Ramos (cell line): ENCODE measurements at regions not wholly inside any gene's neighbourhood (a gene's known extent, or its start where the extent isn't known, plus 50 kb on each side); places are given as distances from the start of the nearest gene placed in this dataset.

Experiments used
- in situ Hi-C: fragments of 300-500 bp; cut with MboI; formaldehyde crosslinking; loops from one replicate; pipeline ENCODE4 v1.14.3; 2022; ENCODE audit warnings: low sequenced_read_pairs; ENCODE audit not compliant: unreplicated experiment

- in situ Hi-C loops = loop anchor here (5.0 to 25.0 kb wide), 6 partner anchors 762 to 1743 kb away; partner anchors contain the start of gene BTN3A2
These were observed 117.6 kb upstream of the PRSS16 start for GRCh38 chr6:27129917-27130316.

- in situ Hi-C loops = loop anchor here (5.0 to 25.0 kb wide), 6 partner anchors 761 to 1744 kb away; partner anchors contain the start of gene BTN3A2
These were observed 116.7 kb upstream of the PRSS16 start for GRCh38 chr6:27130668-27131428.

GRCh38 chr6:27132282-27132531 is 115.3 kb upstream of the PRSS16 start:
- in situ Hi-C loops = loop anchor here (5.0 to 25.0 kb wide), 6 partner anchors 760 to 1745 kb away; partner anchors contain the start of gene BTN3A2

GRCh38 chr6:27132532-27133280 is 114.8 kb upstream of the PRSS16 start:
- in situ Hi-C loops = loop anchor here (5.0 to 25.0 kb wide), 6 partner anchors 760 to 1745 kb away; partner anchors contain the start of gene BTN3A2

GRCh38 chr6:27133281-27134227 is 113.9 kb upstream of the PRSS16 start:
- in situ Hi-C loops = loop anchor here (5.0 to 25.0 kb wide), 6 partner anchors 759 to 1746 kb away; partner anchors contain the start of gene BTN3A2

GRCh38 chr6:27135087-27135657 is 112.3 kb upstream of the PRSS16 start:
- in situ Hi-C loops = loop anchor here (10.0 to 25.0 kb wide), 3 partner anchors 773 to 1748 kb away; partner anchors contain the start of gene BTN3A2

- in situ Hi-C loops = loop anchor here (10.0 to 25.0 kb wide), 3 partner anchors 774 to 1749 kb away; partner anchors contain the start of gene BTN3A2
These were observed 111.3 kb upstream of the PRSS16 start for GRCh38 chr6:27136077-27136644.

- in situ Hi-C loops = loop anchor here (10.0 to 25.0 kb wide), 3 partner anchors 775 to 1750 kb away; partner anchors contain the start of gene BTN3A2
These were observed 110.3 kb upstream of the PRSS16 start for GRCh38 chr6:27136978-27137814.

- in situ Hi-C loops = loop anchor here (10.0 to 25.0 kb wide), 3 partner anchors 776 to 1751 kb away; partner anchors contain the start of gene BTN3A2
These were observed 109.1 kb upstream of the PRSS16 start for GRCh38 chr6:27138406-27138805.

GRCh38 chr6:27138837-27139755 is 108.4 kb upstream of the PRSS16 start:
- in situ Hi-C loops = loop anchor here (10.0 to 25.0 kb wide), 3 partner anchors 777 to 1752 kb away; partner anchors contain the start of gene BTN3A2

- in situ Hi-C loops = loop anchor here (10.0 to 25.0 kb wide), 3 partner anchors 778 to 1753 kb away; partner anchors contain the start of gene BTN3A2
These were observed 107.5 kb upstream of the PRSS16 start for GRCh38 chr6:27139756-27140579.

GRCh38 chr6:27140999-27141528 is 106.4 kb upstream of the PRSS16 start:
- in situ Hi-C loops = loop anchor here (25.0 kb wide), 2 partner anchors 779 to 1754 kb away; partner anchors contain the start of gene BTN3A2

GRCh38 chr6:27141529-27142015 is 105.9 kb upstream of the PRSS16 start:
- in situ Hi-C loops = loop anchor here (25.0 kb wide), 2 partner anchors 779 to 1754 kb away; partner anchors contain the start of gene BTN3A2

- in situ Hi-C loops = loop anchor here (25.0 kb wide), 2 partner anchors 781 to 1756 kb away; partner anchors contain the start of gene BTN3A2
These were observed 104.5 kb upstream of the PRSS16 start for GRCh38 chr6:27143020-27143388.

- in situ Hi-C loops = loop anchor here (25.0 kb wide), 2 partner anchors 781 to 1756 kb away; partner anchors contain the start of gene BTN3A2
These were observed 104.0 kb upstream of the PRSS16 start for GRCh38 chr6:27143474-27144026.
